Upper lobe of left lung (tissue), 4 donors: ENCODE measurements at regions not wholly inside any gene's neighbourhood (a gene's known extent, or its start where the extent isn't known, plus 50 kb on each side); places are given as distances from the start of the nearest gene placed in this dataset.

Experiments used
- CTCF ChIP-seq, 6 experiments: fragments of 450-650 bp in 4 of 6; fragments of 200-600 bp in 2 of 6; sonication (generic) in 2 of 6; IDR thresholded peaks; one replicate each; pipeline ENCODE4 v1.5.1; 2016 to 2019; ENCODE audit warnings: antibody characterized with exemption in 6 of 6
- EP300 ChIP-seq, 4 donors: sonication (generic); formaldehyde crosslinking; IDR thresholded peaks; one replicate each; pipeline ENCODE4 v1.5.1; 2017; ENCODE audit warnings: antibody characterized with exemption in 4 of 4, control low read depth in 2 of 4

- TF ChIP-seq CTCF (IDR thresholded peaks at IDR 0.05) (no peak), EP300 (IDR thresholded peaks at IDR 0.05) (no peak)
Observed at GRCh38 chr10:10618139-10618538, 399.5 kb upstream of the CELF2 start.
